ENCODE measurements at regions not wholly inside any gene's neighbourhood (a gene's known extent, or its start where the extent isn't known, plus 50 kb on each side); places are given as distances from the start of the nearest gene placed in this dataset.

- no peak for DNase-seq
- Mint-ChIP-seq H3K9me3 (peaks cover 12% of the 10 kb centered on the region), H3K27me3 (ENCODE audit: low read depth, poor library complexity) (peaks cover 3% of the 10 kb centered on the region), H3K36me3 (ENCODE audit: low read depth) (no peaks in the 10 kb centered on the region), H3K4me3 (no peak overlapping the region), H3K4me1 (peaks cover 7% of the 10 kb centered on the region), H3K27ac (no peak overlapping the region)
- TF ChIP-seq, protein P1, sequence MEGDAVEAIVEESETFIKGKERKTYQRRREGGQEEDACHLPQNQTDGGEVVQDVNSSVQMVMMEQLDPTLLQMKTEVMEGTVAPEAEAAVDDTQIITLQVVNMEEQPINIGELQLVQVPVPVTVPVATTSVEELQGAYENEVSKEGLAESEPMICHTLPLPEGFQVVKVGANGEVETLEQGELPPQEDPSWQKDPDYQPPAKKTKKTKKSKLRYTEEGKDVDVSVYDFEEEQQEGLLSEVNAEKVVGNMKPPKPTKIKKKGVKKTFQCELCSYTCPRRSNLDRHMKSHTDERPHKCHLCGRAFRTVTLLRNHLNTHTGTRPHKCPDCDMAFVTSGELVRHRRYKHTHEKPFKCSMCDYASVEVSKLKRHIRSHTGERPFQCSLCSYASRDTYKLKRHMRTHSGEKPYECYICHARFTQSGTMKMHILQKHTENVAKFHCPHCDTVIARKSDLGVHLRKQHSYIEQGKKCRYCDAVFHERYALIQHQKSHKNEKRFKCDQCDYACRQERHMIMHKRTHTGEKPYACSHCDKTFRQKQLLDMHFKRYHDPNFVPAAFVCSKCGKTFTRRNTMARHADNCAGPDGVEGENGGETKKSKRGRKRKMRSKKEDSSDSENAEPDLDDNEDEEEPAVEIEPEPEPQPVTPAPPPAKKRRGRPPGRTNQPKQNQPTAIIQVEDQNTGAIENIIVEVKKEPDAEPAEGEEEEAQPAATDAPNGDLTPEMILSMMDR (IDR thresholded peaks at IDR 0.05), result no peak
Observed at GRCh38 chr3:28903171-28903601, 377.7 kb upstream of the RBMS3 start.

- peaks cover 8% of the 10 kb centered on the region for H3K4me1 Mint-ChIP-seq
- TF ChIP-seq, protein P1 (IDR thresholded peaks at IDR 0.05), result no peak
- no peak overlapping the region for H3K27ac Mint-ChIP-seq
- H3K9me3 Mint-ChIP-seq, result peaks cover 12% of the 10 kb centered on the region
- no peak for DNase-seq
- no peak overlapping the region for H3K4me3 Mint-ChIP-seq
- H3K36me3 Mint-ChIP-seq (ENCODE audit: low read depth), result no peaks in the 10 kb centered on the region
- H3K27me3 Mint-ChIP-seq (ENCODE audit: low read depth, poor library complexity), result peaks cover 3% of the 10 kb centered on the region
Observed at GRCh38 chr3:28905798-28906197, 375.1 kb upstream of the RBMS3 start.

- Mint-ChIP-seq H3K9me3 (peaks cover 12% of the 10 kb centered on the region), H3K36me3 (ENCODE audit: low read depth) (no peaks in the 10 kb centered on the region), H3K4me3 (no peak overlapping the region), H3K4me1 (peaks cover 8% of the 10 kb centered on the region), H3K27ac (no peak overlapping the region), H3K27me3 (ENCODE audit: low read depth, poor library complexity) (peaks cover 3% of the 10 kb centered on the region)
- TF ChIP-seq, protein P1 (IDR thresholded peaks at IDR 0.05), result no peak
- no peak for DNase-seq
Observed at GRCh38 chr3:28906561-28907310, 374.1 kb upstream of the RBMS3 start.

- TF ChIP-seq, protein P1 (IDR thresholded peaks at IDR 0.05), result no peak
- peaks cover 8% of the 10 kb centered on the region for H3K4me1 Mint-ChIP-seq
- H3K27ac Mint-ChIP-seq, result no peak overlapping the region
- peaks cover 7% of the 10 kb centered on the region for H3K9me3 Mint-ChIP-seq
- no peak for DNase-seq
- H3K27me3 Mint-ChIP-seq (ENCODE audit: low read depth, poor library complexity), result peaks cover 3% of the 10 kb centered on the region
- H3K36me3 Mint-ChIP-seq (ENCODE audit: low read depth), result no peaks in the 10 kb centered on the region
- H3K4me3 Mint-ChIP-seq, result no peak overlapping the region
Observed at GRCh38 chr3:28907616-28908015, 373.3 kb upstream of the RBMS3 start.

DNA sequence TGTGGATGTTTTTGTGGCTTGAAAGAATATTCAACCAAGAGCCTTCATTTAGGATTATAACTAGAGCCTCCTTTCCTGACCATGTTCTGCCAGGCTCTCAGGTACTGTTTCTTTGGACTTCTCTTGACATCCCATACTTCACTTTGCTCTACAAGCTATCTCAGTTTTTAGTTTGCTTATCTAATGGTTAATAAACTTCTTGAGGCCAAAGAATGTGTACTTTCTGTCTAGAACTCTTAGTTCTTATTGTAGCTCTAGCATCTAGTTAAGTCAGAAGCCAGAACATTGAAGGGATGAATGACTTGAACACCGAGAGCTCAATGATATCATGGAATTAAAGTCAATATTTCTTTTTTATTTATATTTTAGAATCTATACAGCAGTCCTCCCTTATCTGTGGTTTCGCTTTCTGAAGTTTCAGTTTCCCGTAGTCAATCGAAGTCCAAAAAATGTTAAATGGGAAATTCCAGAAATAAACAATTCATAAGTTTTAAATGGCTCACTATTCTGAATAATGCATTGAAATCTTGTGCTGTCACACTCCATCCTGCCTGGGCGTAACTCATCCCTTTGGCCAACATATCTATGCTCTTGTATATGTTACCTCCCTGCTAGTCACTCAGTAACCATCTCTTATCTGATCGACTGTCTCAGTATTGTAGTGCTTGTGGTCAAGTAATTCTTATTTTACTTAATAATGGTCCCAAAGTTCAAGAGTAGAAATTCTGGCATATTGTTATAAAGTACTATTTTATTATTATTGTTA is 368.6 kb upstream of the RBMS3 start:
- Mint-ChIP-seq H3K4me1 (peaks cover 22% of the 10 kb centered on the region), H3K9me3 (no peaks in the 10 kb centered on the region), H3K4me3 (no peak overlapping the region), H3K36me3 (ENCODE audit: low read depth) (no peaks in the 10 kb centered on the region), H3K27ac (no peak overlapping the region), H3K27me3 (ENCODE audit: low read depth, poor library complexity) (no peaks in the 10 kb centered on the region)
- TF ChIP-seq, protein P1 (IDR thresholded peaks at IDR 0.05), result no peak
- no peak for DNase-seq

Data from nephron progenitor cell (in vitro differentiated cells).